ENCODE measurements at regions not wholly inside any gene's neighbourhood (a gene's known extent, or its start where the extent isn't known, plus 50 kb on each side); places are given as distances from the start of the nearest gene placed in this dataset.

- TF ChIP-seq CHD7 (IDR thresholded peaks at IDR 0.05; ENCODE audit: insufficient replicate concordance, low read length), result no peak
- TF ChIP-seq TEAD4 (IDR thresholded peaks at IDR 0.05; ENCODE audit: low read depth, low read length), result no peak
- no peak for TF ChIP-seq POU5F1 (IDR thresholded peaks at IDR 0.05; ENCODE audit: low read depth, low read length)
- no peak for TF ChIP-seq TCF12 (IDR thresholded peaks at IDR 0.05; ENCODE audit: low read depth, low read length)
- TF ChIP-seq, protein P1, sequence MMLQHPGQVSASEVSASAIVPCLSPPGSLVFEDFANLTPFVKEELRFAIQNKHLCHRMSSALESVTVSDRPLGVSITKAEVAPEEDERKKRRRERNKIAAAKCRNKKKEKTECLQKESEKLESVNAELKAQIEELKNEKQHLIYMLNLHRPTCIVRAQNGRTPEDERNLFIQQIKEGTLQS (IDR thresholded peaks at IDR 0.05; ENCODE audit: insufficient read depth, low read depth, low read length), result no peak
- no peak for TF ChIP-seq ASH2L (IDR thresholded peaks at IDR 0.05; ENCODE audit: low read length)
- TF ChIP-seq RAD21 (IDR thresholded peaks at IDR 0.05 in 1 of 2, conservative IDR thresholded peaks at IDR 0.05 in 1 of 2; ENCODE audit: low read depth in 2 of 2, low read length in 2 of 2), result no peak
- no peak for TF ChIP-seq NANOG (IDR thresholded peaks at IDR 0.05; ENCODE audit: insufficient read depth, low read depth, low read length, poor library complexity, severe bottlenecking)
- no peak for TF ChIP-seq CTBP2 (IDR thresholded peaks at IDR 0.05; ENCODE audit: borderline replicate concordance, insufficient read depth, insufficient read length, low read length)
These were observed 137.4 kb downstream of the PAPOLA start (continued) for GRCh38 chr14:96639550-96639949.
